ENCODE measurements at regions not wholly inside any gene's neighbourhood (a gene's known extent, or its start where the extent isn't known, plus 50 kb on each side); places are given as distances from the start of the nearest gene placed in this dataset.
A peak's percentile ranks its signal among the peaks of the same experiment; 100 is the strongest.

GRCh38 chr20:7257692-7258466 is 490.4 kb downstream of the BMP2 start:
- no peak for DNase-seq (ENCODE audit: low read depth)

DNA sequence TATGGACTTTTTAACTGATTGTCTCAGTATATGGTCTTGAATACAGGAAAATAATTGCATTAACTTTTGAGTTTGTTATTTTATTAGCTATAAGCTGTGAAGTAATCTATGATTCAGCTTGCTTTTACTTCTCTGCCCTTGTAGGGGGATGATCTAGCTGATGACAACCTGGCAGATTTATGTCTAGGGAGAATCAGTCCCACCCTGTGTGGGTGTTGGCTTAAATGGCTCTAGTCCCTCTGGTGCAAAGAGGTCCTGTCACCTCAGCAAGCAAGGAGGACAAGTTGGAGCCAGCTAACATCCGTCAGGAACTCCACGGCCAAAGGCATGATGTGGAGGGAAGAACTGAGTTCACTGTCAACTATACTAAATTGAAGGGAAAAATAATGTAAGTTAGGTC is 495.3 kb downstream of the BMP2 start:
- no peak for DNase-seq (ENCODE audit: low read depth)

GRCh38 chr20:7264137-7264536 is 496.7 kb downstream of the BMP2 start:
- DNase-seq (ENCODE audit: low read depth): no peak

DNA sequence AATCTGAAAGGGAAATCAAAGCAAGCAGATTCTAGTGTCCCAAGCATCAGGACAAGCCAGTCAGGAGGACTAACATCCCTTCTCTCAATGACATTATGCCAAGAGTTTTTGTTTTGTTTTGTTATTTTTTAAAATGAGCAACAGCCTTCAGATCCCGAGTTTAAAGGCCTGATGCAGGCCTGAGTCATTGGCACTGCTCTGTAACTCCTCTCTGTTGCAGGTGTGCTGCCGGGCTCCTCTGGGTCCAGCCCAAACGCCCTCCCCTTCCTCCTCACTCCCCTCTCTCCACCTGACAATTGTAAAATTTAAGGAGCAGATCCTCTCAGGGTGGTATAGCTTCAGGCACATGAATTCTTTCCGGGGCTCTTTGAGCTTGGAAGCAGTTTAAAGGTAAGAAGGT is 502.0 kb downstream of the BMP2 start:
- no peak for DNase-seq (ENCODE audit: low read depth)

DNA sequence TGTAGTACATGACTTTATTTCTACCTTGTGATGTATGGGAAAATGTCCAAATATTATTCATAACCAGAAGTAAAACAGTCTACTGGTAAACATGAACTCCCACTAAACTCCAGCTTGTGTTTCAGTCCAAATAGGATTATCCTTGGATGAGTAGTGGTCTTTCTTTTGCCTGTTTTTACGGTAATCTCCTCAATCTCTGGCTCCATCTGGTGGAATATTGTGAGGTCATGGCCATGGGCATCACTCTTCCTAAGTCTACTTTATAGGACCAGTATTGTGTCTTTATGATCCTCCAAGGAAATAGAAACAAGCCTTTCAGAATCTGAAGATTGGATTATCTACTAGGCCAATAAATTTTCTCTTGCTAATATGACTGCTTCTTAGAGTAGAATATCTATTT is 505.0 kb downstream of the BMP2 start:
- DNase-seq (ENCODE audit: low read depth): no peak

- no peak for DNase-seq (ENCODE audit: low read depth)
Measured at GRCh38 chr20:7274870-7275269, 507.4 kb downstream of the BMP2 start.

GRCh38 chr20:7275645-7276237 is 508.3 kb downstream of the BMP2 start:
- no peak for DNase-seq (ENCODE audit: low read depth)

- peak; percentile 74 for DNase-seq (ENCODE audit: low read depth)
Measured at GRCh38 chr20:7285918-7286556, 518.6 kb downstream of the BMP2 start.

GRCh38 chr20:7291323-7291943 is 523.9 kb downstream of the BMP2 start:
- no peak for DNase-seq (ENCODE audit: low read depth)

DNA sequence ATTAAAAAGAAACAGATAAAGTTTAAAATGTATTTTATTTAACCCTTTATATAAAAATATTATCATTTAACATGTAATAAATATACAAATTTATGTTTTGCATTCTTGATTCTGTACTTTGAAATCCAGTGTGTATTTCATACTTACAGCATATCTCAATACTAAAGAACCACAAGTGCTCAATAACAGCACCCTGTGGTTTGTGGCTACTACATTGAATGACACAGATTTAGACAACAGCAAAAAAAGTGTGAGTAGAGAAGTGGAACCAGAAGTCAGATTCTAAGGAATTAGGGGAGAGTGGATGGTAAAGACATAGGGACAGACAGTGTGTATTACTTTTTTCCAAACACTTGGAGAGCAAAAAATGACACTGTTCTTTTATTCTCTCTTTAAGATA is 524.5 kb downstream of the BMP2 start:
- no peak for DNase-seq (ENCODE audit: low read depth)

GRCh38 chr20:7294816-7295360 is 527.4 kb downstream of the BMP2 start:
- no peak for DNase-seq (ENCODE audit: low read depth)

- DNase-seq (ENCODE audit: low read depth): no peak
Measured at GRCh38 chr20:7301807-7302206, 534.3 kb downstream of the BMP2 start.

- DNase-seq (ENCODE audit: low read depth): no peak
Measured at GRCh38 chr20:7302250-7302649, 534.8 kb downstream of the BMP2 start.

DNA sequence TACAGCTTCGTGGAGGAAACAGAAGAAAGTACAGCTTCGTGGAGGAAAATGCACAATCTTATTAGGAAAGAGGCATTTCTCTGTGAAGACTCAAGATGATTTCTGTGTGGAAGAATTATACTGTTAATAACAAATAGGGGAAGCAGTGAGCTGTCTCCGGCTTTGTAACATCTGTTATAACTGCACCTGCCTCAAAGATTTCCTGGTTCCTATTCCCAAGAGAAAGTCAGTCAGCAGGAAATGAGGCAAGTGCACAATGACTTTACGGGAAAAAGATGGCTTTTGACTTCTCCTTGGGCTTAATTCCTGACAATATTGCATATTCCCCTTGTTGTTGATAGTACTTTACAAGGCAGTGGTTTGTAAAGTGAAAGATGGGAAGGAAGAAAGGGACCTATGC is 538.5 kb downstream of the BMP2 start:
- no peak for DNase-seq (ENCODE audit: low read depth)

DNA sequence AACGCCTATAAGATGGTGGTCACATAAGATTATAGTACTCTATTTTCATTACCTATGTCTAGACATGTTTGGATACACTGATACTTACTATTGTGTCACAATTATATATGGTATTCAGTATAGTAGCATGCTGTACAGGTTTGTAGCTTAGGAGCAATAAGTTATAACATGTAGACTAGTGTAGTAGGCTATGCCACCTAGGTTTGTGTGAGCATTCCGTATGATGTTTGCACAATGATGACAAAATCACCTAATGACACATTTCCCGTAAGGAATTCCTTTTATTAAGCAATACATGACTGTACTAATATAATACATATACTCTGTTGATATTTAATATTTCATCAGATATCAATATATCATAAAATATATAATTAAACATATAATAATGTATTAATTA is 540.7 kb downstream of the BMP2 start:
- no peak for DNase-seq (ENCODE audit: low read depth)

GRCh38 chr20:7313047-7313446 is 545.6 kb downstream of the BMP2 start:
- no peak for DNase-seq (ENCODE audit: low read depth)

DNA sequence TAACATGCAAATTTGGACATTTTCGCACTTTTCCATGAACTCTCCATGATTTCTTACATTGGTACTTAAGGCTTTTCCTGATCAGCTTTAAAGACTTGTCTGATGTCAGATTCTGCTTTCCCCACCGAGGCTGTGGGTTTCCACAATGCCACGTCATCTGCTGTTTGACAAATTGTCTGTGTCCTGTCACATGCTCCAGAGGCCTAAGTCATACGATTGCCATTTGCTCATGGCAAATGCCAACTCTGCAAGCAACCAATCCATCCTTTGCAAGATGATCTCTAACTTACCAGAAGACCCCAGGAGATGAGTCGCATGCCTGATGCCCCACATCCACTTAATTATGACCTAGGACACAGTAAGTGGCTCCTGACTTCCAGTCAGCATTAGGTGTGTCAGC is 556.5 kb downstream of the BMP2 start:
- no peak for DNase-seq (ENCODE audit: low read depth)

- DNase-seq (ENCODE audit: low read depth): no peak
Measured at GRCh38 chr20:7327810-7328209, 560.3 kb downstream of the BMP2 start.

DNA sequence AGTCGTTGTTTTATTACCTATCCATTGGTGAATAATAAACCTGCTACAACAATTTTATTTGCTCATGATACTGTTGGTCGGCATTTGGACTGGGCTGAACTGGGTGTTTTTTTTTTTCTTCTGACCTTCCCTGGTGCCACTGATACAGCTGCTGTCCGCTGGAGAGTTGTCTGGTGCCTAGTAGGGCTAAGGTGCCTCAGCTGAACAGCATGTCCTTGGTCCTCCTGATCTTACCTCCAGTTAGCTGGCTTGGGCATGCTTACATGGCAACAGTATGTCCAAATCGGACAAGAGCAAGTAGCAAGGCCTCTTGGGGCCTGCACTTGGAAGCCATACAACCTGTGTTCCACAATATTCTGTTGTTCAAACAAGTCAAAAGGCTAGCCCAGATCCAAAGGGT is 563.4 kb downstream of the BMP2 start:
- no peak for DNase-seq (ENCODE audit: low read depth)

- no peak for DNase-seq (ENCODE audit: low read depth)
Measured at GRCh38 chr20:7332169-7332568, 564.7 kb downstream of the BMP2 start.

DNA sequence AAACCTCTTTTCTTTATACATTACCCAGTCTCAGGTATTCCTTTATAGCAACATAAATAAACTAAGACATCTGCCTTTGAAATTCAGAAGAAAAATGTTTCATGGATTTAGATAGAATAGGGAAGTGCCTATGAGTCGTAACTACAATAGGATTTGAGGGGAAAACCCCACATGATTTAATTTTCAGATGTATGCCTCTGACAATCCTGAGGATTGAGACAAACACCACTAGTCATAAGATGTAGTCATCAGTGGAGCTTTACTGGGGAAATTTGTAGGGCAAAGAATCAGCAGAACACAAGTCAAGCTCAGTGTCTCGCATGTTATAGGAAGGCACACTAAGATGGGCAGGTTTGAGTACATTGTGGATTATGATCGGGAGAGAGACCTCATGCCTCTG is 566.4 kb downstream of the BMP2 start:
- DNase-seq (ENCODE audit: low read depth): no peak

GRCh38 chr20:7346026-7346425 is 578.5 kb downstream of the BMP2 start:
- no peak for DNase-seq (ENCODE audit: low read depth)

DNA sequence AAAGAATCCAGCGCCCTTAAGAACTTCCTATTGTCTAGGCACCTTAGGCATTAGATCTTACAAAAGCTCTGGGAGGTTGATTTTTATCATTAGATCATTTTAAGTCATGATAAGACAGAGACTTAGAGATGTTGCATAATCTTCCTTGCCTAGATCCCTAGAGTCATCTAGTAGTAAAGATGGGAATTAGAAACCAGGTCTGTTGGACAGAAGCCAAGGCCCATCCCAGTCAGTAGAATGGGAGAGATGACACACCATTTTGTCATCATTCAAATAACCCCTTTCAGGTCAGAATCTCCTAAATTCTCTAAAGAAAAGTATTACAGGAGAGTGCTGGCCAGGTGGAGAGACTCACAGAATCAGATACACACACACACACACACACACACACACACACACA is 579.1 kb downstream of the BMP2 start:
- DNase-seq (ENCODE audit: low read depth): no peak
